GM23338 (cell line): ENCODE measurements at regions not wholly inside any gene's neighbourhood (a gene's known extent, or its start where the extent isn't known, plus 50 kb on each side); places are given as distances from the start of the nearest gene placed in this dataset.

Experiments
- CREB1 ChIP-seq: fragments of 250-450 bp; sonication (Bioruptor Pico); IDR thresholded peaks from 2 replicates; pipeline ENCODE4 v1.5.0; 2020; ENCODE audit warnings: low read depth, mild to moderate bottlenecking, moderate library complexity
- CTCF ChIP-seq, 2 experiments: fragments of 200-600 bp in 1 of 2; sonication (generic) in 1 of 2; conservative IDR thresholded peaks; 2 replicates each; pipeline versions ENCODE4 v1.5.1 to v1.6.1; 2016 to 2017; ENCODE audit warnings: antibody characterized with exemption in 2 of 2, low read depth in 2 of 2, mild to moderate bottlenecking in 2 of 2, moderate library complexity in 1 of 2
- EZH2 ChIP-seq: fragments of 200-600 bp; sonication (generic); IDR thresholded peaks from one replicate; pipeline ENCODE4 v1.8.0; 2017; ENCODE audit warnings: antibody characterized with exemption, mild to moderate bottlenecking, low read depth; ENCODE audit not compliant: unreplicated experiment
- EZH2phosphoT487 ChIP-seq: fragments of 200-600 bp; sonication (generic); IDR thresholded peaks from one replicate; pipeline ENCODE4 v1.8.1; 2018; ENCODE audit warnings: antibody characterized with exemption; ENCODE audit not compliant: unreplicated experiment
- JUNB ChIP-seq: IDR thresholded peaks from one replicate; pipeline ENCODE4 v1.6.1; 2016; ENCODE audit warnings: antibody characterized with exemption; ENCODE audit not compliant: unreplicated experiment
- NANOG ChIP-seq: IDR thresholded peaks from 2 replicates; pipeline ENCODE4 v1.6.1; 2016; ENCODE audit warnings: antibody characterized with exemption, borderline replicate concordance
- POLR2AphosphoS5 ChIP-seq: IDR thresholded peaks from 2 replicates; pipeline ENCODE4 v1.6.1; 2016; ENCODE audit warnings: antibody characterized with exemption, low read depth
- REST ChIP-seq: IDR thresholded peaks from one replicate; pipeline ENCODE4 v1.6.1; 2018; ENCODE audit warnings: antibody characterized with exemption; ENCODE audit not compliant: unreplicated experiment
- ZNF114 ChIP-seq: fragments of 250-450 bp; sonication (Bioruptor Pico); IDR thresholded peaks from 2 replicates; pipeline ENCODE4 v1.5.0; 2020; ENCODE audit warnings: mild to moderate bottlenecking, moderate library complexity

GRCh38 chrX:149079805-149080406 is 425.2 kb downstream of the IDS start:
- TF ChIP-seq CTCF (conservative IDR thresholded peaks at IDR 0.05; ENCODE audit: low read depth in 2 of 2) (no peak), POLR2AphosphoS5 (no peak), NANOG (no peak), JUNB (no peak), EZH2phosphoT487 (no peak), EZH2 (no peak), REST (no peak), CREB1 (CRISPR knock-in tag) (no peak), ZNF114 (CRISPR knock-in tag) (no peak)
